Astrocyte (in vitro differentiated cells and primary cell): ENCODE measurements at regions not wholly inside any gene's neighbourhood (a gene's known extent, or its start where the extent isn't known, plus 50 kb on each side); places are given as distances from the start of the nearest gene placed in this dataset.

Experiments used
- CTCF ChIP-seq: IDR thresholded peaks from 2 replicates; pipeline ENCODE4 v1.5.1; 2011; ENCODE audit warnings: low read depth, mild to moderate bottlenecking, inconsistent platforms, low read length, moderate library complexity; ENCODE audit not compliant: insufficient read depth
- EZH2 ChIP-seq: IDR thresholded peaks from 2 replicates; pipeline ENCODE4 v1.6.1; 2012; ENCODE audit warnings: mild to moderate bottlenecking, low read length, inconsistent platforms; ENCODE audit not compliant: insufficient read depth

- TF ChIP-seq CTCF, result no peak
- no peak for TF ChIP-seq EZH2
These were observed 652.2 kb upstream of the DIPK2B start for GRCh38 chrX:45852884-45853283.
